GM10266 (cell line): ENCODE measurements at regions not wholly inside any gene's neighbourhood (a gene's known extent, or its start where the extent isn't known, plus 50 kb on each side); places are given as distances from the start of the nearest gene placed in this dataset.
"Not testable (repeated sequence)": the region's sequence is repeated elsewhere in the genome, so short reads cannot be mapped to it uniquely, and the experiment has no call there.

ENCODE experiments used
- DNase-seq: peaks from one replicate; pipeline ENCODE4 v3.0.0; 2012; ENCODE audit errors: extremely low spot score
- TF ChIP-seq, protein P1 (sequence below): IDR thresholded peaks from 2 replicates; pipeline ENCODE4 v1.5.1; 2012; ENCODE audit warnings: mild to moderate bottlenecking, low read depth; ENCODE audit not compliant: control insufficient read depth, insufficient read depth; ENCODE audit errors: missing control alignments

DNA sequence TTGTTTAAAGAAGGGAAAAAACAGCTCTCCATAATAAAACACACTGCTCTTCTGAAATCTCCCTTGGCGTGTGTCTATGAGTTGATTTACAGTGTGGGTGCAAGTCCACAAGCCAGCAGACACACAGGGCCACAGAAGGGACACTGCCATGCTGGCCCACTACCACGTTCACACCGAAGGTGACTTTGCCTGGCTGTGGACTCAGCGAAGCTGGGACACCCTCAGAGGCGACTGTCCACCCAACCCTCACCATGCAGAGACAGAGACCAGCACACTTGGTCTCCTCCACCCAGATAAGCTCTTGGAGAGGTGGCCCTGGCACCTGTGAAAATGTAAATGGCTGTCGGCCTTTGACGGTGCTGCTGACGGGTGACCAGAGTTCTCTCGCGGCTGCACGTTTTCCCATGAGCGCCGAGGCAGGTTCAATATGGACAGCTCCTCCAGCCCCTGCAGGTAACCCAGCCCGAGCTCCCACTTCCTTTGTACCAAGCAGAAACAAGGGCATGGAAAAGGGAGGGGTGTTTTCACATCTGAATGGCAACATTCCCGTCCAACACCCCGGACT lies 78.0 kb downstream of the YTHDF1 start:
- no peak for DNase-seq
- TF ChIP-seq, protein P1, sequence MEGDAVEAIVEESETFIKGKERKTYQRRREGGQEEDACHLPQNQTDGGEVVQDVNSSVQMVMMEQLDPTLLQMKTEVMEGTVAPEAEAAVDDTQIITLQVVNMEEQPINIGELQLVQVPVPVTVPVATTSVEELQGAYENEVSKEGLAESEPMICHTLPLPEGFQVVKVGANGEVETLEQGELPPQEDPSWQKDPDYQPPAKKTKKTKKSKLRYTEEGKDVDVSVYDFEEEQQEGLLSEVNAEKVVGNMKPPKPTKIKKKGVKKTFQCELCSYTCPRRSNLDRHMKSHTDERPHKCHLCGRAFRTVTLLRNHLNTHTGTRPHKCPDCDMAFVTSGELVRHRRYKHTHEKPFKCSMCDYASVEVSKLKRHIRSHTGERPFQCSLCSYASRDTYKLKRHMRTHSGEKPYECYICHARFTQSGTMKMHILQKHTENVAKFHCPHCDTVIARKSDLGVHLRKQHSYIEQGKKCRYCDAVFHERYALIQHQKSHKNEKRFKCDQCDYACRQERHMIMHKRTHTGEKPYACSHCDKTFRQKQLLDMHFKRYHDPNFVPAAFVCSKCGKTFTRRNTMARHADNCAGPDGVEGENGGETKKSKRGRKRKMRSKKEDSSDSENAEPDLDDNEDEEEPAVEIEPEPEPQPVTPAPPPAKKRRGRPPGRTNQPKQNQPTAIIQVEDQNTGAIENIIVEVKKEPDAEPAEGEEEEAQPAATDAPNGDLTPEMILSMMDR = no peak

DNA sequence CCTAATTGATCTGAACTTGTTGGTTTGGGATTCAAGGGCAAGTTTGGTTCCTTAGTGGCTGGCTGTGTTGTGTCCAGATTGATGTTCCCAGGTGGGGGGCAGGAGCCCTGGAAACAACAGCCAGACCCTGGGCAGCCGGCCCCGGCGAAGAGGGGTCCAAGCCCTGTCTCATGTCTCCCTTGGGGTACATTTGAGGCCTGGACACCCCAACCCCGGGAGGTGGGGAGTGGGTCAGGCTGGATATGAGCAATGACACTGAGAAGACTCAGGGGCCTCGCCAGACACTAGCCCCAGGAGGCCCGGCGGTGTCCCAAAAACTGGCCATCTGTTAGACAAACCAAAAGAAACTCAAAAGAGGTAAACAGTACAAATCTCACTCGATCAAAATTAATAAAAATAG lies 79.6 kb downstream of the YTHDF1 start:
- TF ChIP-seq, protein P1 = no peak
- no peak for DNase-seq

DNA sequence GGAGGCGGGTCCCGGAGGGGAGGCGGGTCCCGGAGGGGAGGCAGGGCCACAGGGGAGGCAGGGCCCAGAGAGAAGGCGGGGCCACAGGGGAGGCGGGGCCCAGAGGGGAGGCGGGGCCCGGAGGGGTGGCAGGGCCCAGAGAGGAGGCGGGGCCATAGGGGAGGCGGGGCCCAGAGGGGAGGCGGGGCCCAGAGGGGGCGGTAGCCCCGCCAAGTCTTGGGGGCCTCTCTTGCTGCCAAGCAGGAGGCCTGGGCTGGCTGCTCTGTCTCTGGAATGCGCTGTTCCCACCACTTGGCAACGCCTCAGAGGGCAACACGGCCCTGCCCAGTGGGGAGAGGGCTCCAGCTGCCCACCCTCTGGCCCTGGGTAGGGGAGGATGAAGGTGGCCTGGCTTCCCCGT lies 80.5 kb downstream of the YTHDF1 start:
- TF ChIP-seq, protein P1 = no peak
- no peak for DNase-seq

DNA sequence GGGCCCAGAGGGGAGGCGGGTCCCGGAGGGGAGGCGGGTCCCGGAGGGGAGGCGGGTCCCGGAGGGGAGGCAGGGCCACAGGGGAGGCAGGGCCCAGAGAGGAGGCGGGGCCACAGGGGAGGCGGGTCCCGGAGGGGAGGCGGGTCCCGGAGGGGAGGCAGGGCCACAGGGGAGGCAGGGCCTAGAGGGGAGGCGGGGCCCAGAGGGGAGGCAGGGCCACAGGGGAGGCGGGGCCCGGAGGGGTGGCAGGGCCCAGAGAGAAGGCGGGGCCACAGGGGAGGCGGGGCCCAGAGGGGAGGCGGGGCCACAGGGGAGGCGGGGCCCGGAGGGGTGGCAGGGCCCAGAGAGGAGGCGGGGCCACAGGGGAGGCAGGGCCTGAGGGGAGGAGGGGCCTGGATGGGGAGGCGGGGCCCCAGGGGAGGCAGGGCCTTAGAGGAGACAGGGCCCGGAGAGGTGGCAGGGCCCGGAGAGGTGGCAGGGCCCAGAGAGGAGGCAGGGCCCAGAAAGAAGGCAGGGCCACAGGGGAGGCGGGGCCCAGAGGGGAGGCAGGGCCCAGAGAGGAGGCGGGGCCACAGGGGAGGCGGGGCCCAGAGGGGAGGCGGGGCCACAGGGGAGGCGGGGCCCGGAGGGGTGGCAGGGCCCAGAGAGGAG lies 81.1 kb downstream of the YTHDF1 start:
- DNase-seq = not testable (repeated sequence)

DNA sequence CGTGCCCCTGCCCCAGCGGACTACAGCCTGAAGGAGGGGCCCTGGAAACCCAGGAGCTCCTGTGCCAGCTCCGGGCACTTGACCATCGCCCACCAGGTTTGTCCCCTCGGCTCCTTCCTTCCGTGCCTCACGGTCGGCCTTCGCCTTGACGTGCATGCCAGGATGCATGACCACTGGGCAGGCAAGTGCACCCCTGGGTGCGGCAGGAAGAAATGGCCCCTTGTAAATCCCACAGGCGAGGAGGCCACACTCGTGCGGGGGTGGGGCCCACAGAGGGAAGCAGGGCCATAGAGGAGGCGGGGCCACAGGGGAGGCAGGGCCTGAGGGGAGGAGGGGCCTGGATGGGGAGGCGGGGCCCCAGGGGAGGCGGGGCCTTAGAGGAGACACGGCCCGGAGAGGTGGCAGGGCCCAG lies 81.7 kb downstream of the YTHDF1 start:
- TF ChIP-seq, protein P1 = no peak
- no peak for DNase-seq

DNA sequence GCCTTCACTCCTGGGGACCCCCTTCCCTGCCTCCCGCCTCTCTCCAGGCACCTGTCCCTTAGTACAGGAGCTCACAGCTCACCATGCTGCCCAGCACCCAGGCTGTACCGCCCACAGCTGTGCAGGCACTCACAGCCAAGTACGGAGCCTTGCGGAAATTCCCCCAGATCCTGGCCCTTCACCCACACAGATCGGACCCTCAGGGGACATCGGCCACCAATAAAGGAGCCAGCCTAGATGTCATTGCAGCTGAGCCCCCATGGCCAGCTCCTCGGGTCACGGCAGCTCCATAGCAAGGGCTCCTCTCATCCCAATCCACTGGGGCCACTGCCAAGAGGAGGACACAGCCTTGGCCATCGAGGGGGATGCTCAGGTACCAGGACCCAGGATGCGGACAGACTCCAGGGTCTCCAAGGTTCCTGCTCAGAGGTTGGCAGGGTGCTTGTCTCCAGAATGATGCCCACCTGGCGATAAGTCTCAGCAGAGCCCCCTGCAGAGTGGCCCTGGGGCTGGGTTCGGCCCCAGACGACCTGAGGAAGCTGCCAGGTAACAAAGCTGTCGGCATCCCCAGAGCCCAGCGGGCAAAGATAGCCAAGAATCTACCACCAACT lies 82.3 kb downstream of the YTHDF1 start:
- TF ChIP-seq, protein P1 = no peak
- DNase-seq = no peak

DNA sequence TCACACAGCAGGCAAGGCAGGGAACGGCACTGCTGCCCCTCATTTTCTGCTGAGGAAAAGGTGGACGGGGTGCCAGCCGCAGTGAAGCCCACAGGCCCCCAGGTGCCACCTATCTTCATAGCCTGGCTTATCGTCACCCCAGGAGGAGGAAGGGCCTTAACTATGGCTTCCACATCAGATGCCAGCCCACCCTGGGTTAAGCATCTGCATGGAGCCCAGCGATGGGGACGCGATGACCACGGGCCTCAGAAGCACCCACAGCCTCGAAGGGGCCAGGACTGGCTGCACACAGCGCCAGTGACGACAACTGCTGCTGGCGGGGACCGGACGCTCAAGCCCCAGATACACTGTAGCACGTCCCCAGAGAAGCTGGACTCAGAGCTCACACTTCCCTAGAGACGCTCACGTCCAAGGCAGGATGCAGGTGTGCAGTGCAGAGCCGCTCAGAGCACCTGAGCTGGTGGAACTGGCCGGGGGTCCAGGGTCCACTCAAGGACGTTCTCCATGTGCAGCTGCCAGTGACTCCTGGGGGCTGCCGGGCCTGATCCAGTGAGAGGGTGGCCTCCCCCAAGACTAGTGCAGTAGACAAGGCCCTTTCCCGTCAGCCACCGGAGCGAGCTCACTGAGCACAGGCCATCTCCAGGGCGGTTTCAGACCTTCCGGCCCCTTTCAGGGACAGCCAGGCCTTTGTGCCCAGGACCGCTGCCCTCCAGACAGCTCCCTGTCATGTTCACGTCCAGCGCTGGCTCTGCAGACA lies 83.0 kb downstream of the YTHDF1 start:
- TF ChIP-seq, protein P1 = no peak
- no peak for DNase-seq
